HCT116 (cell line): ENCODE measurements at regions not wholly inside any gene's neighbourhood (a gene's known extent, or its start where the extent isn't known, plus 50 kb on each side); places are given as distances from the start of the nearest gene placed in this dataset.

Experiments used
- CEBPB ChIP-seq: IDR thresholded peaks from 2 replicates; pipeline ENCODE4 v1.6.1; 2012; ENCODE audit warnings: low read depth
- CTCF ChIP-seq, 3 experiments: fragments of 200-600 bp in 1 of 3; sonication (generic) in 1 of 3; IDR thresholded peaks in 2 of 3; conservative IDR thresholded peaks in 1 of 3; 2 replicates each; pipeline ENCODE4 v1.5.1; 2012 to 2017; ENCODE audit warnings: low read depth in 2 of 3, low read length in 2 of 3, antibody characterized with exemption in 1 of 3, borderline replicate concordance in 1 of 3, control low read depth in 1 of 3, mild to moderate bottlenecking in 1 of 3, mixed read lengths in 1 of 3, mixed run types in 1 of 3, moderate library complexity in 1 of 3; ENCODE audit not compliant: insufficient read depth in 1 of 3
- POLR2A ChIP-seq: IDR thresholded peaks from 2 replicates; pipeline ENCODE4 v1.7.0; 2011; ENCODE audit warnings: borderline replicate concordance; ENCODE audit not compliant: insufficient read depth, insufficient read length; ENCODE audit errors: extremely low read depth
- YY1 ChIP-seq: IDR thresholded peaks from 2 replicates; pipeline ENCODE4 v1.6.1; 2011; ENCODE audit warnings: low read length, low read depth, moderate library complexity, mild to moderate bottlenecking; ENCODE audit not compliant: insufficient replicate concordance; ENCODE audit errors: extremely low read depth
- ZNF274 ChIP-seq: fragments of 200-500 bp; sonication (Bioruptor generic); IDR thresholded peaks from 2 replicates; pipeline ENCODE4 v1.6.1; 2014; ENCODE audit warnings: mild to moderate bottlenecking, low read depth, low read length, inconsistent platforms
- TF ChIP-seq, protein P1 (sequence below): IDR thresholded peaks from 2 replicates; pipeline ENCODE4 v1.6.1; 2012; ENCODE audit warnings: low read depth

DNA sequence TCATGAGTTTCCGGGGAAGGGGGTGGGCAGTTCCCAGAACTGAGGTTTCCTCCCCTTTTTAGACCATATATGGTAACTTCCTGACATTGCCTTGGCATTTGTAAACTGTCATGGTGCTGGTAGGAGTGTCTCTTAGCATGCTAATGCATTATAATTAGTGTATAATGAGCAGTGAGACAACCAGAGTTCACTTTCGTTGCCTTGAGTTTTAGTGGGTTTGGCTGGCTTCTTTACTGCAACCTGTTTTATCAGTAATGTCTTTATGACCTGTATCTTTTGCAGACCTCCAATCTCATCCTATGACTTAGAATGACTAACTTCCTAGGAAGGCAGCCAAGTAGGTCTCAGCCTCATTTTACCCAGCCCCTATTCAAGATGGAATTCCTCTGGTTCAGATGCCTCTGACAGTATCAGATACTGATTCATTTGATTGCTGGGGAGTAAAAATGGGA, 447.3 kb downstream of the XIRP2 start:
- TF ChIP-seq YY1 (no peak), CTCF (IDR thresholded peaks at IDR 0.05 in 2 of 3, conservative IDR thresholded peaks at IDR 0.05 in 1 of 3; ENCODE audit: borderline replicate concordance in 1 of 3, insufficient read depth in 1 of 3, low read depth in 2 of 3, low read length in 2 of 3) (no peak), POLR2A (no peak), ZNF274 (no peak), CEBPB (no peak)
- TF ChIP-seq, protein P1, sequence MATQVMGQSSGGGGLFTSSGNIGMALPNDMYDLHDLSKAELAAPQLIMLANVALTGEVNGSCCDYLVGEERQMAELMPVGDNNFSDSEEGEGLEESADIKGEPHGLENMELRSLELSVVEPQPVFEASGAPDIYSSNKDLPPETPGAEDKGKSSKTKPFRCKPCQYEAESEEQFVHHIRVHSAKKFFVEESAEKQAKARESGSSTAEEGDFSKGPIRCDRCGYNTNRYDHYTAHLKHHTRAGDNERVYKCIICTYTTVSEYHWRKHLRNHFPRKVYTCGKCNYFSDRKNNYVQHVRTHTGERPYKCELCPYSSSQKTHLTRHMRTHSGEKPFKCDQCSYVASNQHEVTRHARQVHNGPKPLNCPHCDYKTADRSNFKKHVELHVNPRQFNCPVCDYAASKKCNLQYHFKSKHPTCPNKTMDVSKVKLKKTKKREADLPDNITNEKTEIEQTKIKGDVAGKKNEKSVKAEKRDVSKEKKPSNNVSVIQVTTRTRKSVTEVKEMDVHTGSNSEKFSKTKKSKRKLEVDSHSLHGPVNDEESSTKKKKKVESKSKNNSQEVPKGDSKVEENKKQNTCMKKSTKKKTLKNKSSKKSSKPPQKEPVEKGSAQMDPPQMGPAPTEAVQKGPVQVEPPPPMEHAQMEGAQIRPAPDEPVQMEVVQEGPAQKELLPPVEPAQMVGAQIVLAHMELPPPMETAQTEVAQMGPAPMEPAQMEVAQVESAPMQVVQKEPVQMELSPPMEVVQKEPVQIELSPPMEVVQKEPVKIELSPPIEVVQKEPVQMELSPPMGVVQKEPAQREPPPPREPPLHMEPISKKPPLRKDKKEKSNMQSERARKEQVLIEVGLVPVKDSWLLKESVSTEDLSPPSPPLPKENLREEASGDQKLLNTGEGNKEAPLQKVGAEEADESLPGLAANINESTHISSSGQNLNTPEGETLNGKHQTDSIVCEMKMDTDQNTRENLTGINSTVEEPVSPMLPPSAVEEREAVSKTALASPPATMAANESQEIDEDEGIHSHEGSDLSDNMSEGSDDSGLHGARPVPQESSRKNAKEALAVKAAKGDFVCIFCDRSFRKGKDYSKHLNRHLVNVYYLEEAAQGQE, result no peak
